ENCODE measurements at regions not wholly inside any gene's neighbourhood (a gene's known extent, or its start where the extent isn't known, plus 50 kb on each side); places are given as distances from the start of the nearest gene placed in this dataset.

DNA sequence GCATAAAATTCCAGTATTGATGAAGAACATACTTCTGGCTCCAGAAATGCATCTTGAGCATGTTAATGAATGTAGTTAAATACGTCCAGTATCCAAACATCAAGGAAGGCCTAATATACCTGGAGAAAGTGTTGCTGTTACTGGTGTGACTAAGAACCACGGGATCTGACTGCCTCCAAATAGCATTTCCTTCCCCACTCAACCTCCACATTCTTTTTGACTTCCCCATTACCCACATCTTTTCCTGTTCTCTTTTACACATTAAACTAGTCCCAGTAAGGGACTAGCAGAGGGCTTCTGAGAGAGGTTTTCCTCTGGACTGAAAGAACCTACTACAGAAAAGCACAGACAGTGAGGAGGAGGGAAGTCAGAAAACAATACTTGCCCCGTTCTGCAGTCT, 482.8 kb upstream of the HTR2C start:
- intact Hi-C loops (cut with micrococcal nuclease), result no loop called here

More for the DNA sequence above, 482.8 kb upstream of the HTR2C start:
- WGBS (ENCODE audit: insufficient coverage, low coverage, missing lambda C conversion rate), result 0% methylated on average over 3 of the region's 3 CpGs
- no peak for TF ChIP-seq CHD1 (IDR thresholded peaks at IDR 0.05; ENCODE audit: low read length)
- no peak for TF ChIP-seq NR3C1 (CRISPR knock-in tag; IDR thresholded peaks at IDR 0.05)
- TF ChIP-seq TAF15 (IDR thresholded peaks at IDR 0.05; ENCODE audit: low read depth, low read length), result no peak
- no peak for TF ChIP-seq CXXC5 (CRISPR knock-in tag; IDR thresholded peaks at IDR 0.05)
- TF ChIP-seq, protein P1, sequence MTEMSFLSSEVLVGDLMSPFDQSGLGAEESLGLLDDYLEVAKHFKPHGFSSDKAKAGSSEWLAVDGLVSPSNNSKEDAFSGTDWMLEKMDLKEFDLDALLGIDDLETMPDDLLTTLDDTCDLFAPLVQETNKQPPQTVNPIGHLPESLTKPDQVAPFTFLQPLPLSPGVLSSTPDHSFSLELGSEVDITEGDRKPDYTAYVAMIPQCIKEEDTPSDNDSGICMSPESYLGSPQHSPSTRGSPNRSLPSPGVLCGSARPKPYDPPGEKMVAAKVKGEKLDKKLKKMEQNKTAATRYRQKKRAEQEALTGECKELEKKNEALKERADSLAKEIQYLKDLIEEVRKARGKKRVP (CRISPR knock-in tag; IDR thresholded peaks at IDR 0.05), result no peak
- TF ChIP-seq ZNF445 (CRISPR knock-in tag; IDR thresholded peaks at IDR 0.05; ENCODE audit: low read depth), result no peak
- TF ChIP-seq KLF16 (IDR thresholded peaks at IDR 0.05), result no peak
- TF ChIP-seq, protein P2, sequence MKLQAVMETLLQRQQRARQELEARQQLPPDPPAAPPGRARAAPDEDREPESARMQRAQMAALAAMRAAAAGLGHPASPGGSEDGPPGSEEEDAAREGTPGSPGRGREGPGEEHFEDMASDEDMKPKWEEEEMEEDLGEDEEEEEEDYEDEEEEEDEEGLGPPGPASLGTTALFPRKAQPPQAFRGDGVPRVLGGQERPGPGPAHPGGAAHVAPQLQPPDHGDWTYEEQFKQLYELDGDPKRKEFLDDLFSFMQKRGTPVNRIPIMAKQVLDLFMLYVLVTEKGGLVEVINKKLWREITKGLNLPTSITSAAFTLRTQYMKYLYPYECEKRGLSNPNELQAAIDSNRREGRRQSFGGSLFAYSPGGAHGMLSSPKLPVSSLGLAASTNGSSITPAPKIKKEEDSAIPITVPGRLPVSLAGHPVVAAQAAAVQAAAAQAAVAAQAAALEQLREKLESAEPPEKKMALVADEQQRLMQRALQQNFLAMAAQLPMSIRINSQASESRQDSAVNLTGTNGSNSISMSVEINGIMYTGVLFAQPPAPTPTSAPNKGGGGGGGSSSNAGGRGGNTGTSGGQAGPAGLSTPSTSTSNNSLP (IDR thresholded peaks at IDR 0.05; ENCODE audit: borderline replicate concordance, low read depth, low read length), result no peak
- no peak for TF ChIP-seq GABPB1 (CRISPR knock-in tag; IDR thresholded peaks at IDR 0.05)
- no peak overlapping the region for H3K4me3 ChIP-seq
- DNase-seq (ENCODE audit: extremely low read depth in 1 of 4, low spot score in 3 of 4) (no peak), FAIRE-seq (peak; percentile 58), ATAC-seq (no peak)
- in situ Hi-C loops (cut with MboI), result no loop called here
- no peaks in the 10 kb centered on the region for H3K4me1 ChIP-seq (replicated peaks in 1 of 2; ENCODE audit: control insufficient read depth in 2 of 2, insufficient read depth in 2 of 2, low read length in 2 of 2)
- ChIA-PET POLR2A (no interaction called here), CTCF (ENCODE audit: low intra/inter-chr PET ratio) (no interaction called here)
- H3K36me3 ChIP-seq (ENCODE audit: control insufficient read depth, insufficient read depth, low read length), result no peaks in the 10 kb centered on the region
- no peaks in the 10 kb centered on the region for H3K9me3 ChIP-seq (replicated peaks; ENCODE audit: control insufficient read depth, insufficient read depth, low read depth, low read length)
- H3K9me1 ChIP-seq (ENCODE audit: control insufficient read depth, insufficient read depth, low read length), result no peaks in the 10 kb centered on the region
- no peak overlapping the region for H3K9ac ChIP-seq (ENCODE audit: insufficient read depth in 1 of 2, low read depth in 2 of 2, low read length in 2 of 2)
- no peak overlapping the region for H3K27ac ChIP-seq (ENCODE audit: extremely low read depth, low read depth, low read length)
- H3K79me2 ChIP-seq (ENCODE audit: control insufficient read depth, insufficient read depth, low read length), result no peaks in the 10 kb centered on the region
- H3K4me2 ChIP-seq (ENCODE audit: insufficient read depth, low read length), result no peak overlapping the region
- H4K20me1 ChIP-seq (replicated peaks; ENCODE audit: control insufficient read depth, insufficient read depth, low read length), result no peaks in the 10 kb centered on the region
- no TSS peak for BruUV-seq (replicated peaks)
- H3K27me3 ChIP-seq (ENCODE audit: control insufficient read depth in 2 of 2, insufficient read depth in 2 of 2, low read length in 2 of 2), result 0 out of 5 replicates have a peak, but pooled peaks cover 0 to 2% of the 10 kb centered on the region in 2 experiments
- H2AFZ ChIP-seq (ENCODE audit: low read depth, low read length), result no peak overlapping the region; the same call in 1 of the 2 replicates

Data from K562 (cell line).